HAP-1 (cell line): ENCODE measurements at regions not wholly inside any gene's neighbourhood (a gene's known extent, or its start where the extent isn't known, plus 50 kb on each side); places are given as distances from the start of the nearest gene placed in this dataset.

Experiments
- DNase-seq, 2 experiments: peaks; one replicate each; pipeline ENCODE4 v3.0.0-alpha.2; 2016 to 2020; ENCODE audit warnings: low spot score in 2 of 2
- H3K27me3 ChIP-seq: fragments of 250-450 bp; sonication (Bioruptor Pico); 2 replicates; pipeline ENCODE4 v1.5.1; 2020; ENCODE audit warnings: low read depth, mild to moderate bottlenecking, moderate library complexity
- H3K36me3 ChIP-seq: fragments of 250-450 bp; sonication (Bioruptor Pico); replicated peaks from 2 replicates; pipeline ENCODE4 v1.5.1; 2020; ENCODE audit warnings: mild to moderate bottlenecking
- H3K4me1 ChIP-seq: fragments of 250-450 bp; sonication (Bioruptor Pico); 2 replicates; pipeline ENCODE4 v1.5.1; 2020; ENCODE audit warnings: mild to moderate bottlenecking
- H3K4me3 ChIP-seq: fragments of 250-450 bp; sonication (Bioruptor Pico); 2 replicates; pipeline ENCODE4 v1.5.1; 2020; ENCODE audit warnings: mild to moderate bottlenecking, moderate library complexity
- H3K9me3 ChIP-seq: fragments of 250-450 bp; sonication (Bioruptor Pico); 2 replicates; pipeline ENCODE4 v1.5.1; 2020; ENCODE audit warnings: mild to moderate bottlenecking, moderate library complexity
- in situ Hi-C: fragments of 300-500 bp; cut with MboI; formaldehyde crosslinking; loops from 3 replicates; pipeline ENCODE4 v1.14.3; 2020; ENCODE audit warnings: low sequenced_read_pairs, inconsistent platforms, mixed read lengths

DNA sequence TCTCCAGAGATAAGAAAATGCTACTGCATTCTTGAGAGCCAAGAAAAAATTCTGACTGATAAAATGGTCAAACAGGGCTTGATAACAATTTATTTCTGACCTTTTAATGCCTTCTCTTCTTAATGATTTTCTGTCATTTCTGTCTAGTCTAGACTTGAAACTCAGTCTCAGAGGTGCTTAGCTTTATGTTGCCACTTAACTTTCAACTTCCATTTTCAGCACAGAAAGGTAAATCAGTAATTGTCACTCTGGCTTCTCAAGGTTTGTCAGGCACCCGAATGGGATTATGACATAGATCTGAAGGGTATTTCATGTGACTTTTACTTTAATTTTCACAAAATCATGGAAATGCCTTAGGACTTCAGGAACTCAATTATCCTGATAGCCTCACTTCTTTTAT, 155.4 kb upstream of the GBE1 start:
- H3K4me1 ChIP-seq, result peaks cover 6% of the 10 kb centered on the region; the same call in 1 of the 2 replicates
- H3K9me3 ChIP-seq, result no peaks in the 10 kb centered on the region
- no peak for DNase-seq
- H3K36me3 ChIP-seq, result no peaks in the 10 kb centered on the region
- in situ Hi-C loops, result loop anchor here (25.0 kb wide), 1 partner anchor 220 kb away; no protein-coding TSS in a partner anchor
- H3K4me3 ChIP-seq, result no peak overlapping the region
- no peaks in the 10 kb centered on the region for H3K27me3 ChIP-seq

DNA sequence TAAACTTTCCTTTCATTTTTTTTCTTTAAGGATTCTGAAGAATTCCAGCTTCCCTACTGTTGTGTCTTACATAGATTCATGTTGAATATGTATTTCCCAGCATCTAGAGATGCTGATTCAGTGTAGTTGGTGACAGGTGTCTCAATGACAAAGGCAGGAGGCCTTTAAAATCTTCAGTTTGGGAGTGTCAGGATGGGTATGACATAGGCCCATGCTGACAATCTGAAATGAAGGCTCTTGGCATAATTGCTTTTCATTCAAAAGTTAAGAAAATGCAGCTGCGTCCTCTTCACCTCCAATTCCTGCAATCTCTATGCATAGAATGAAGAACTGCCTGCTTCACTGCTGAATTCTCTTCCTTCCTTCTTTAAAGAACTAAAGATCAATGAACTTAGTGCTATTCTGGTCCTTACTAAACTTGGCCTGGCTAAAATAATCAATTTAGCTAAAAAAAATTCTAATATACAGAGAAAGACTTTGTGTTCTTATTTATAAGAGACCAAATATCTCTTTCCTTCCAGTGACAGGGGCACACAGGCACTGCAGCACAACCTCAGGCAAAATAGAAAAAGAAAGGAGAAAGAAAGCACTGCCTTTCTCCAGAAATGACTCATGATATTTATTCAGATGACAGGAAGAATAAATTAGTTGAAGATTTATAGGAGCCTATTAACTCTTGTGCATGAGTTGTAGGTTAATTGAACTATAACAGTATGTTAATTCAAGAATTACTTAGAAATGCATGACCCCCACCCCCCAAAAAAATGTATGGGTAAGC, 152.6 kb upstream of the GBE1 start:
- Histone ChIP-seq H3K27me3 (no peaks in the 10 kb centered on the region), H3K4me1 (peaks cover 6% of the 10 kb centered on the region; the same call in 1 of the 2 replicates), H3K36me3 (no peaks in the 10 kb centered on the region), H3K9me3 (no peaks in the 10 kb centered on the region), H3K4me3 (no peak overlapping the region)
- DNase-seq, result no peak
- in situ Hi-C loops, result loop anchor here (25.0 kb wide), 1 partner anchor 223 kb away; no protein-coding TSS in a partner anchor

DNA sequence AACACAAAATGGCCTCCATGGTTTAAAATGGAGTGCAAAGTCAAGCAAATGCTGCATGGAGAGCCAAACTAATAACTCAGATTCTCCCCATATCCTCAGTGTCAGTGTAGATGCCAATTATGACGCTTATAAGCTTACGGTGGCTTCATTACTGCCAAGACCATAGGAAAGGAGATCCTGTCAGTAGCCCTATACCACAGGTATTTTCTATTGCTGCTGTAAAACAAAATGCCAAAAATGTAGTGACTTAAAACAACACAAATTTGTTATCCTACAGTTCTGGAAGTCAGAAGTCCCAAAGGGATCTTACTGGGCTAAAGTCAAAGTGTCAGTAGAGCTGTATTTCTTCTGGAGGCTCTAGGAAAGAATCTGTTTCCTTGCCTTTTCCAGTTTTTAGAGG, 149.8 kb upstream of the GBE1 start:
- in situ Hi-C loops, result loop anchor here (25.0 kb wide), 1 partner anchor 226 kb away; no protein-coding TSS in a partner anchor
- Histone ChIP-seq H3K4me1 (peaks cover 6% of the 10 kb centered on the region; the same call in 1 of the 2 replicates), H3K4me3 (no peak overlapping the region), H3K27me3 (no peaks in the 10 kb centered on the region), H3K9me3 (no peaks in the 10 kb centered on the region), H3K36me3 (no peaks in the 10 kb centered on the region)
- DNase-seq, result no peak

DNA sequence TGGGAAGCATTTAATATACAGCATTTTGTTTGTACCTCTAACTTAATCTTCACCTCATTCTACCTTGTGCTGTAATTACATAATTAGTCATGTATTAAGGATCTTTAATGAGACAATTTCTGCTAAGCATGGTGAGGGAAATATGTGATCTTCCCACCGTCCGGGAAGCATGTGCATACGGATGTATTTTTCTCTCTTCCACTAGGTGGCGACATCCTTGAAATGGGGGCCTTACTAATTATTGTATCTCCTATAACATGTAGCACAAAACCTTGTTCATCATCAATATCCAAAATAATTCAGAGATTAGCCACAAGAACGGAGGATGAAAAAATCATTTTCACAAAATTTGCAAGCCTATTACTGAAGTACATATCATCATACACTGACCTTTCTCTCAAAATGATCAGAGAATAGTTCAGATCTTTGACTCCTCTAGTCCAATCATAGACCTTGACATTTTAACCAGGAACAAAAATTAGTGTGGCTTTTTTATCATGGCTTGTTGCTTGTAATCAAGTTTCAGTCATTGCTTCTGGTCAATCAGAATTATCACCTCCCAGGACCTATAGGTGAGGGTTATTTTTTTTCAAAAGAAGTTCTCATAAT, 148.9 kb upstream of the GBE1 start:
- DNase-seq, result peak; percentile 57 to 58
- Histone ChIP-seq H3K36me3 (no peaks in the 10 kb centered on the region), H3K9me3 (no peaks in the 10 kb centered on the region), H3K4me1 (no peaks in the 10 kb centered on the region; the same call in 1 of the 2 replicates), H3K27me3 (no peaks in the 10 kb centered on the region), H3K4me3 (no peak overlapping the region)
- in situ Hi-C loops, result loop anchor here (25.0 kb wide), 1 partner anchor 227 kb away; no protein-coding TSS in a partner anchor

DNA sequence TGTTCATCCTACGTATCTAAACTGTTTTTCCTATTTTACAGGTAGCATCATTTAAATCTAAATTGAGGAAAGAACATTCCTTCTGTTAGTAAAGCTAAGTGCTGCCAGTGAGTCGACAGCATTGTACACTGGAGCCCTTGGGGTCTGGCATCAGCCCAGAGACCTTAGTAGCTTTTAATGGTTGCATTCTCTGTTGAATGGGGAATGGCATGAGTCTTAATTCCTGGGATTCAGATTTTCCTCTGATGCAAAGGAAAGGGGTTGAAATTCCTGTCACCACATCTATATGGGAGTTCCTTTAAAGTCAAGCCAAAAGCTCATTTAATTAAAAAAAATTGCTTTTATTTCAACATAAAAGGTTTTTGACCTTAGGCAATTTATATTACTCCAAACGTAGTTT, 148.4 kb upstream of the GBE1 start:
- no peaks in the 10 kb centered on the region for H3K27me3 ChIP-seq
- H3K36me3 ChIP-seq, result no peaks in the 10 kb centered on the region
- H3K4me3 ChIP-seq, result no peak overlapping the region
- DNase-seq, result no peak
- no peaks in the 10 kb centered on the region for H3K9me3 ChIP-seq
- H3K4me1 ChIP-seq, result no peaks in the 10 kb centered on the region
- in situ Hi-C loops, result loop anchor here (25.0 kb wide), 1 partner anchor 228 kb away; no protein-coding TSS in a partner anchor

DNA sequence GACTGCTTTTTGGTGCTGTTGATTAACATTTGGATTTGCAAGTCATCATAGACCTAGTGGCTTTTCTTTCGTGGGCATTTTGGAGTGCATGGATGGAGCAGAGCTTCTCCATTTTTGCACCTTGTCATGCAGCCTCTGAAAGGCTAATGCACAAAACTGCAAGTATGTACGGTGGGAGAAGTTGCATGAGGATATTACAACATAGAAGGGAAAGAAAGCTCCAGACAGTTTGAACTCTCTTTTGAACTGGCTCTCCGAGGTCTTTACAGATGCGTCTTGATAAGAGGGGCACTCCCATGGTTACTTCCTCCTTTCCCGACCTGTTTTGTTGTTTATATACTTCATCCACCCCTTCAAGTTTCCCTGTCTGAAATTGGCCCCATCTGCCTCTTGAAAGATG, 147.1 kb upstream of the GBE1 start:
- Histone ChIP-seq H3K9me3 (no peaks in the 10 kb centered on the region), H3K36me3 (no peaks in the 10 kb centered on the region), H3K27me3 (no peaks in the 10 kb centered on the region), H3K4me1 (no peaks in the 10 kb centered on the region), H3K4me3 (no peak overlapping the region)
- in situ Hi-C loops, result loop anchor here (25.0 kb wide), 1 partner anchor 229 kb away; no protein-coding TSS in a partner anchor
- DNase-seq, result no peak

DNA sequence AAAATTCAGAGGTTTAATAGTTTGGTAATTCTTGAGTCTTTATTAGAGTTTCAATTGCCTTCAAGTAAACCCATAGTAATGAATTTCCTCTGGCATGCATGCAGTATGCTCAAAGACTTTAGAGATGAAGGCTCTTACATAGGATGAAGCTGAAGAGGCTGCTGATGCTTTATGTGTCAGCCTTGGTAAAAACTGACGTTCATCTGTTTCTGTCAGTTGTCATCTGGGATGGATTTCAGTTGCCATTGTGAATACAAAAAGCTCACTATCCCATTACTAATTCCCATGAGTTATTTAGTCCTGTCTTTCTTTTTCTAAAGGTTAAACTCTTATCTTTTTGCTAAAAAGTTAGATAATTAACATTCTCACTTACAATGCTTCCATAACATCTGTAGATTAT, 136.9 kb upstream of the GBE1 start:
- no peaks in the 10 kb centered on the region for H3K36me3 ChIP-seq
- no peak for DNase-seq
- no peaks in the 10 kb centered on the region for H3K4me1 ChIP-seq
- H3K9me3 ChIP-seq, result no peaks in the 10 kb centered on the region
- no peak overlapping the region for H3K4me3 ChIP-seq
- in situ Hi-C loops, result no loop called here
- H3K27me3 ChIP-seq, result no peaks in the 10 kb centered on the region

DNA sequence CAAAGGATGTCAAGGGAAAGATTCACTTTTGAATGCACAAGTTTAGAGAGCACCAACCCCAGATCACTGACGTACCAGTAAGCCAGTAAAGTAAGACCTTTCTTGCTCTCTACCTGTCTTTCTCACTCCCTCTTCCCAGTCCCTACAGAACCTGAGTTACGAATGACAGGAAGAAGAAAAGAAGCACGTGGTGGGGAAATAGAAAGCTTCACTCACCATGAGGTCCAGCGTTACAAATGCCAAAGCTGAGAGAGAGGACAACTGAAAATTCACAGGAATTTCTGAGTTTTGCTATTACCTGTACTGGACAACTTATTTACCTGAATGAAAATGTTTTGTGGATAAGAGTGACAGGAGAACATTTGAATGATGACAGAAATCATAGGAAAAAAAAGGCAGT, 133.2 kb upstream of the GBE1 start:
- H3K27me3 ChIP-seq, result no peaks in the 10 kb centered on the region
- peaks cover 16% of the 10 kb centered on the region for H3K4me1 ChIP-seq
- DNase-seq, result no peak
- in situ Hi-C loops, result no loop called here
- H3K9me3 ChIP-seq, result no peaks in the 10 kb centered on the region
- H3K4me3 ChIP-seq, result no peak overlapping the region
- no peaks in the 10 kb centered on the region for H3K36me3 ChIP-seq

DNA sequence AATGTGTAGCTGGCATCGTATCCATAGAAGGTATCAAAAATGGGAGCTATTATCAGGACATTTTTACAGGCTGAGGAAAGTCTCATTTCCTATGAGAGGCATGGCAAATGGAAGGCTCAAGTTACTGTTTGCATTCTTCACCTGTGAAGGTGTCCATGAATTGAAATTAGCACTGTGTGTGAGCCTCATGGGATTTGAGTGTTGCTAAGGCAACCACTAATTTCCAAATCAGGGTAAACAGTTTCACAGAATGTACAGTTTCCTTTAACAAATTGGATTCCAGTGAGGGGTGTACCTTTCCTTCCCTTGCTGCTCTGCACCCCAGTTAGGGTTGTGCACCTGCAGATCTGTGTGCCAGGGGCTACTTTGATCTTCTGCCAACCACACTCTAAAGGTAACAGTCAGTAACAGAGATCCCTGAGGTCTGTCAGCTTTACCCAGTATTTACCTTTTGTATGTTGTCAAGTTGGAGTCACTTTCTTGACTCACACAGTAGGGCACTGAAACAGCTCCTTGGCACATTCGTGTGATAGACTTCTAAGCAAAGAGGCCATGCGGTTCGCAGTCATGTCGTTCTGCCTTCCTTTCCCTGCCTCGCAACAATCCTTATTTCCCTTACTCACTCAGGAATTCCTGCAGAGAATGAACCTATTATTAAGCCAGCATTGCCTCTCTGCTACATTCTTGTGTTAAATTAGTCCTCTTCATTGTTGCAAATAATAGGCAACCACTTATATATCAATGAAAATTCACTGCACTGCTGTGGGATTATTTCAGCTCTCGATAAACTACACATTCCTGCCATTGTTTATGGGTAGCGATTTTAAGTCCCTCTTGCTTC, 129.8 kb upstream of the GBE1 start:
- DNase-seq, result peak; percentile 67 to 99
- H3K36me3 ChIP-seq, result no peaks in the 10 kb centered on the region
- no peaks in the 10 kb centered on the region for H3K27me3 ChIP-seq
- no peak overlapping the region for H3K4me3 ChIP-seq
- no peaks in the 10 kb centered on the region for H3K9me3 ChIP-seq
- peaks cover 16% of the 10 kb centered on the region for H3K4me1 ChIP-seq
- in situ Hi-C loops, result no loop called here

DNA sequence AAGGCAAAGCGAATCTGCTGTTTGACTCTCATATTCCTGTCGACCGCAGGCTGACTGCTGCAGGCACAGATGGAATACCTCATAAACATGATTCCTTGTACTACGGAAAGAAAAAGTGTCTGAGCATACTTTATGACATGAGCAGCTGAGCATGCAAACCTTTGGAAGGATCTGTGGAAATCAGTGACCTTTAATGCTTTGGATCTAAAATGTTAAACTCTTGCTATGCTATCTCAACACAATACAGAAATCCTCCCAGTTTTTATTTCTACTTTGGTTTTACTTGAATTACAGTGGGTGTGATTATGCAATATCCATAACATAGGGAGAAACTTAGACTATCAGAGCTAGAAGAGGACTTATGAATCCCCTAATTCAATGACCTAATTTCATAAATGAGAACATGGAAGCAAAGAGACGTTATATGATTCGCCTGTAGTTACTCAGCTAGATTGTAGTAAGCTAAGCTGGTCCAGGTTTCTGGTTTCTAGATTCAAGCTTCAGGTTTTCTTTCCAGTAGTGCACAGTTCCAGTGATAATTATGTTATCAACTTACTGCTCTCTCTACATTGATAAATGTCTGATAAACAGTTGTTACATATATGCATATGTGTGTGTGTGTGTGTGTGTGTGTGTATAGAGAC, 127.6 kb upstream of the GBE1 start:
- no peak for DNase-seq
- Histone ChIP-seq H3K36me3 (no peaks in the 10 kb centered on the region), H3K27me3 (no peaks in the 10 kb centered on the region), H3K9me3 (no peaks in the 10 kb centered on the region), H3K4me1 (peaks cover 16% of the 10 kb centered on the region), H3K4me3 (no peak overlapping the region)
- in situ Hi-C loops, result no loop called here

DNA sequence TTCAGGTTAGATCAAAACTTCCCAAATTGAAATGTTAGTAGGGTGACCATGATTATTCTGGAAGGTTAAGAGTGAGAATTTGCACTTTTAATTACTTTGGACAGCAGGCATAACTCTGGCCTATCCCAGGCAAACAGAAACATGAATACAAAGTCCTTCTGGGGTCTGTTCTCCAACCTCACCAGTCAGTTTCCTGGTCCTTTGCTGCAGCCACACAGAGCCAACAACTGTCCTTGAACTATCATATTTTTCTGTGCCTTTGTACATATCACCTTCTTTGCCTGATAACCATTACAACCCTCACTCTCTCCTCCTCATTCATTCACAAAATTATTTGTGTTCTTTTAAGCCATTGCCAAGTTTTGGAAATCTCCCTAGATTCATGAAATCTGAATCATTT, 126.0 kb upstream of the GBE1 start:
- H3K27me3 ChIP-seq, result no peaks in the 10 kb centered on the region
- in situ Hi-C loops, result no loop called here
- no peaks in the 10 kb centered on the region for H3K9me3 ChIP-seq
- DNase-seq, result no peak
- peaks cover 16% of the 10 kb centered on the region for H3K4me1 ChIP-seq
- no peak overlapping the region for H3K4me3 ChIP-seq
- no peaks in the 10 kb centered on the region for H3K36me3 ChIP-seq

DNA sequence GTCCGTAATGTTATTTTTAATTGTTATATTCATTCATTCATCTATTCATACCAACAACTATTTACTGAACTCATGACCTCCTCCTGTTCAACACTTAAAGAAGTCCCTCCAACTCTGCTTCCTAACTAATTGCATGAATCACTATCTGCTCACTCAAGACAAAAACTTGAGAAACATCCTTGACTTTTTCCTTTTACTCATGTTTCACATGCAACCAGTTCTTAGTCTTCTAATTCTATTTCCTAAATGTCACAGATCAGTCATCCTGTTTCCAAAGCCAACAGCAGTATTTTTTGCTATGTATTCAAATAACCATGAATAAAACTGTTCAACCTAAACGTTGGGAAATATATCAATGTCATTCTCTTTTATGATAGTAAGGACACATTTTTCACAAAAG, 124.6 kb upstream of the GBE1 start:
- H3K4me3 ChIP-seq, result no peak overlapping the region
- H3K4me1 ChIP-seq, result peaks cover 6% of the 10 kb centered on the region
- H3K36me3 ChIP-seq, result no peaks in the 10 kb centered on the region
- H3K27me3 ChIP-seq, result no peaks in the 10 kb centered on the region
- no peaks in the 10 kb centered on the region for H3K9me3 ChIP-seq
- no peak for DNase-seq
- in situ Hi-C loops, result no loop called here

DNA sequence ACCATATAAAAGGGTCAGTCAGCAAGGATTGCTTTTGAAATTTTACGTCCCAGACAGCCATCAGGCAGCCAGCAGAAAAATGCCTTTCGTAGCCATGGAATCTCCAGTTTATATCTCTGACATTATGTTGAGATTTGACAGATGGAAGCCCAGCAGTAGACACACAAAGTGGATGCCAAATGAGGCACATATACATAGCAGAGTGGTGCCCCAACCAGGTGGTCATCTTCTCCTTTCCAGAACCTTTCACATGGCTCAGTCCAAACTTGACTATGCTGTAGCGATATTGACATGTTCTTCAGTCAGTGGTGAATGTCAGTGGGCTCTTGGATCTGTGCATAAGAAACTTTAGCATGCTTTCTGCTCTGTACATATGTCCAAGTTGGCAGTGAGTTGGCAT, 123.3 kb upstream of the GBE1 start:
- no peaks in the 10 kb centered on the region for H3K36me3 ChIP-seq
- no peaks in the 10 kb centered on the region for H3K4me1 ChIP-seq
- in situ Hi-C loops, result no loop called here
- H3K27me3 ChIP-seq, result no peaks in the 10 kb centered on the region
- H3K9me3 ChIP-seq, result no peaks in the 10 kb centered on the region
- DNase-seq, result no peak
- no peak overlapping the region for H3K4me3 ChIP-seq
